ENCODE measurements at regions not wholly inside any gene's neighbourhood (a gene's known extent, or its start where the extent isn't known, plus 50 kb on each side); places are given as distances from the start of the nearest gene placed in this dataset.

- intact Hi-C loops (cut with DNase I), result no loop called here
- no peak for DNase-seq
Measured at GRCh38 chr4:24057915-24058559, 168.2 kb upstream of the PPARGC1A start.

DNA sequence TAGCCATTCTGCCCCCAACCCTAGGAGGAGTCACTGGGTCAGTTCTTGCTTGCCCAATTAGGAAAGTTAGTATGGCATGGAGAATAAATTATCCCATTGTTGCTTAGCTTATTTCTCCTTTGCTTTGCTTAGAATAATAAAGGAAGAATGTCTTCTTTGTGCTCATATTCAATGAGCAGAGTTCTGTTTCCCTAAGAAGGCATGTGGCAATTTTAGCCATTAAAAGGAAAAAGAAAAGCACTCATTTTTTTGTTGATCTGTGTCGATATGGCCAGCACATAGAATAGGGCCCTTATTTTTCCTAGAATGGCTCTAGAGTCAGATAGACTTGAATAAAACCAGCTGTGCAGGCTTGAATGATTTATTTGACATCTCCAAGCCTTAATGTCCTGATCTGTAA, 166.4 kb upstream of the PPARGC1A start:
- no peak for DNase-seq
- intact Hi-C loops (cut with DNase I), result no loop called here

DNA sequence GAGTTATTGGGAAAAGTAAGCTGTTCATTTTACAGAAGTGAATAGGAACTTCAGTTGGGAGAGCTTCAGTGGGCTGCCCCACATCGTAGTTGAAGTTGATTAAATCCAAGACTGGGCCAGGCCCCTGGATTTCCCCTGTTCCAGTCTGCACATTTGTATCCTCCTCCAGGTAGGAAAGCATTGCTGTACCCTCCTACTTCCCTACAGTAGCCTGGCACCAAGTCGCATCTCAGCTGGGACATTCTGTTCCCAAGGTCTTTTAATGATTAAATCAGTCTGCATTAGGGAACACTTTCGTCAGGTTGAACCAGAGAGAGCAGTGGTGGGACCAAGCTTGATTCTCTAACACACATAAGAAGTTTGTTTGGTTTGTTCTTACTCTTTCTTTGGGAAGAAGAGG, 165.8 kb upstream of the PPARGC1A start:
- intact Hi-C loops (cut with DNase I), result no loop called here
- DNase-seq, result no peak

GRCh38 chr4:24054910-24055309, 165.1 kb upstream of the PPARGC1A start:
- DNase-seq, result no peak
- intact Hi-C loops (cut with DNase I), result no loop called here

GRCh38 chr4:24053934-24054333, 164.1 kb upstream of the PPARGC1A start:
- intact Hi-C loops (cut with DNase I), result no loop called here
- DNase-seq, result no peak

DNA sequence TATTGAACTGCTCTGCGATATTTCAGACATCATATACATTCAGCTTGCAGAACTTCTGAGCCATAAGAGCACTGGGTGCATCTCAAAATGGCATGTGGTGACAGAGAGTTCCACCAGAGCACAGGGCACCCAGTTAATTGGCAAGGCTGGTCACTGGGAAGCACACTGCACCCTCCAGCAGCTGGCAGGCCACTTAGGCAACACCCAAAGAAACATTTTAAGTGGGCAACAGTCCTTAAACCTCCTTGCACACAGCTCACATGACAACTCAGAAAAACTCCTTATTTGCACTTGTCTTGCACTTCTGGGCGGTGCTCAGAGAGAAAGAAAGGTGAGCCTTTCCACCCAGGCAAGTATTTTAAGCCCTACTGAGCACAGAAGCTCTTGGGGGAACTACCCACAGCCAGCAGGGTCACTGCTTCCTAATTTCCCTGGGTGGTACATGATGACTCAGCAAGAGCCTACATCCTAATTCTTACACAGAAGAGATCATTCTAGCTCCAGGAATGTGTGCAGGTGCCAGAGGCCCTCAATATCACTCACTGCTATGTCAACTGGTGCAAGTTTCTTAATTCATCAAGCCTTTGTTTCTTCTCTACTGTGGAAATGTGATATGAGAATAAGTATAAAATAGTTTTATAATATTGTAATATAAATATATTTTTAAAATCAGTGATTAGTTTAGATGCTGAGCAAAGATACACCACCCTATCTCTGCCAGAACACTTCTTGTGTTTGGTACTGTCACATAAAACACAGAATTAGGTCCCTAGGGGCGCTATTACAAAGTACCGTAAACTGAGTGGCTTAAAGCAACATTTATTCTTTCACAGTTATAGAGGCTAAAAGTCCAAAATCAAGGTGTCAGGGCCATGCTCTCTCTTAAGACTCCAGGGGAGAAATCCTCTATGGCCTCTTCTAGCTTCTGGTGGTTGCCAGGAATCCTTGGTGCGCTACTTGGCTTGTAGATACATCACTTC, 155.1 kb upstream of the PPARGC1A start:
- intact Hi-C loops (cut with DNase I), result no loop called here
- no peak for DNase-seq

GRCh38 chr4:24042094-24042493, 152.2 kb upstream of the PPARGC1A start:
- intact Hi-C loops (cut with DNase I), result no loop called here
- DNase-seq, result no peak

DNA sequence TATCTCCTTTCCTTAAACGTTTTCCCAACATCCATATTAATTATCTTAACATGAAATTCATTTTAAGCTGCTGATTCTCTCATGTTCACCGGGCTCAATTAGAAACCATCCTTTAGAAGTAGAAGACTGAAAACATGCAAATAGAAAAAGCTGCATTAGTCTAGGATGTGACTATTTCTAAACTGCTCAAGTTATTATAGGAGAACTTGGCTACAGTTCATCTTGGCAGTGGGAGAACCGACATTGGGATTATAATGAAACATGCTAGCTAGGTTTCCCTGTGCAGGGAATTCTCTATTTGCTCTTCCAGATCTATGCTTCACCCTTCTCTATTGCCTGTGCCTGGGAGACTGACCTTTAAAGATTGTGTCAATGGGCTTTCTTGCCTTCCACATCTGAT, 151.0 kb upstream of the PPARGC1A start:
- no peak for DNase-seq
- intact Hi-C loops (cut with DNase I), result no loop called here

GRCh38 chr4:24033626-24034025, 143.8 kb upstream of the PPARGC1A start:
- peak in 13 of 42 donors; percentile 16 to 51 (median 34) for DNase-seq
- intact Hi-C loops (cut with DNase I), result no loop called here

- DNase-seq, result peak in 2 of 42 donors; percentile 5 to 17
- intact Hi-C loops (cut with DNase I), result no loop called here
Measured at GRCh38 chr4:24032371-24032989, 142.6 kb upstream of the PPARGC1A start.

DNA sequence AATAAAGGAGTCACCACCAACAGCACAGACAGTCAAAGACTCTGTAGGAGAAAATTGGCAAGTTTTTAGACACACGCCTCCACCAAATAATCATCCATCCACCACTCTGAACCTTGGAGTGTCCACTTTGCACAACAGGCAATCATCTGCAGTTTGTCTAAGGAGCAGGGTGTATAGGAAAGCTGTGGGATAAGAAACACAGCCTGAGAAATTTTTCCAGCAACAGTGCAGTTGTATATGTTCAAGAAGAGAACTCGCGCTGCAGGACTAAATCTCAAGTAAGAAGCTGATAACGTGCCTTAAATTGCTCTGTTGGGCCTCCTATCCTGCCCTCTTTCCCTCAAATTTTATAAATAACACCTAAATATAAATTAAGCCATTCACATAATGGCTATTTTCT, 136.7 kb upstream of the PPARGC1A start:
- DNase-seq, result no peak
- intact Hi-C loops (cut with DNase I), result no loop called here

GRCh38 chr4:24024605-24025004, 134.8 kb upstream of the PPARGC1A start:
- intact Hi-C loops (cut with DNase I), result no loop called here
- DNase-seq, result no peak

DNA sequence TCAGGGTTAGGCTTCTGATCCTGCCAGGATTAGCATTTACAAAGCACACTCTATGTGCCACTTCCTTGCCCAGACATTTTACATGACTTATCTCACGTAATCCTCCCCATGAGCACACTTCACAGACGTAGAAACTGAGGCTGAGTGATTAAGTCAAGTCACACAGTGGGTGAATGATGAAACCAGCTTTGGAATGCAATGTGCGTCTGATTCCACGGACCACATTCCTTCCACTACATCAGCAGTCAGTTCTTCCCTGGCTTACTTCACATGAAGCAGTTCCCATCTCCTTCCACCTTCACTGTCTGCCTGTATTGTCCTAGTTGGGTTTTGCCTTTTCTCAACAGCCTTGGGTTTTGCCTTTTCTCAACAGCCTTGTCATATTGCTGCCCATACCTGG, 134.3 kb upstream of the PPARGC1A start:
- no peak for DNase-seq
- intact Hi-C loops (cut with DNase I), result no loop called here

GRCh38 chr4:24015782-24016181, 125.9 kb upstream of the PPARGC1A start:
- intact Hi-C loops (cut with DNase I), result no loop called here
- DNase-seq, result no peak

GRCh38 chr4:24013668-24014422, 124.0 kb upstream of the PPARGC1A start:
- DNase-seq, result peak in 2 of 42 donors; percentile 14 to 36
- intact Hi-C loops (cut with DNase I), result no loop called here

- DNase-seq, result no peak
Measured at GRCh38 chr4:24010994-24011393, 121.1 kb upstream of the PPARGC1A start.

DNA sequence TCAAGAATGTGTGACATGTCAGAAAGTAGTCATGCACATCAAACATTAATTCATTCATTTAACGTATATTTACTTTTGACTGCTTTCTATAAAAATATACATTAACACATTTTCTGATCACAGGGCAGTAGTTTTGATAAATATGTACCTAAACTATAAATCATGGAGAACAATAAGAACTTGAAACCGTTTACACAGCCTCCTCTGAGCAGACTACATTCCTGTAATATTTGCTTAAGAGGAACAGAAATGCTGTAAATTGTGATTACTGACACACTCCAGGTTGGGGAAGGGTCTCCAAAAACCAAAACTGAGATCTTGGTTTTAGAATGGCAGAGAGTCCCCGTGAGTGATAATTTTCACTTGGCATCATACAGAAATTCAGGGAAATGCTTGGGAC, 120.7 kb upstream of the PPARGC1A start:
- no peak for DNase-seq
- intact Hi-C loops (cut with DNase I), result no loop called here

More at GRCh38 chr4:24010994-24011393, 121.1 kb upstream of the PPARGC1A start:
- intact Hi-C loops (cut with DNase I), result no loop called here

- peak in 21 of 42 donors; percentile 6 to 56 (median 18) for DNase-seq
- intact Hi-C loops (cut with DNase I), result no loop called here
Measured at GRCh38 chr4:24007860-24008261, 118.0 kb upstream of the PPARGC1A start.

DNA sequence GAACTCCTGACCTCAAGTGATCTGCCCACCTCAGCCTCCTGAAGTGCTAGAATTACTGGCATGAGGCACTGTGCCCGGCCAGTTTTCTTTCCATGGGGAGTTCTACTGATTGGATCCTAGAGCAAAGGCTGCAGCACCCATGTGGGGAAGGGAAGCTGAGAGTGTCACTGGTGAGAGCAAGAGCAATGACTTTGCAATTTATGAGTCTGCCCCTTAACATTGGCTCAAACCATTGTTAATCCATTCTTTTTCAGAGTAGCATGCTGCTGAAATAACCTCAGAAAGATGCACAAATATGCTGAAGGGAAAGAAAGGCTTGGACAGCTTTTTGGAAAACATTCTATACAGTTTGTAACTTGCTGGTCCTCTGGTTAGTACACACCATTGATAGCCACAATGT, 116.4 kb upstream of the PPARGC1A start:
- DNase-seq, result no peak
- intact Hi-C loops (cut with DNase I), result no loop called here
